ENCODE measurements at regions not wholly inside any gene's neighbourhood (a gene's known extent, or its start where the extent isn't known, plus 50 kb on each side); places are given as distances from the start of the nearest gene placed in this dataset.

GRCh38 chr6:1231941-1232340 lies 80.0 kb upstream of the FOXQ1 start:
- no peak for TF ChIP-seq CTCF (IDR thresholded peaks at IDR 0.05; ENCODE audit: insufficient read depth, low read depth, low read length, missing control alignments)
- no peak overlapping the region for H3K4me3 ChIP-seq (ENCODE audit: low read depth, low read length)
- no peak for DNase-seq (ENCODE audit: low read depth)

GRCh38 chr6:1230689-1231605 lies 81.0 kb upstream of the FOXQ1 start:
- DNase-seq (ENCODE audit: low read depth), result no peak
- no peak overlapping the region for H3K4me3 ChIP-seq (ENCODE audit: low read depth, low read length)
- TF ChIP-seq CTCF (IDR thresholded peaks at IDR 0.05; ENCODE audit: insufficient read depth, low read depth, low read length, missing control alignments), result no peak

- no peak for TF ChIP-seq CTCF (IDR thresholded peaks at IDR 0.05; ENCODE audit: insufficient read depth, low read depth, low read length, missing control alignments)
- DNase-seq (ENCODE audit: low read depth), result no peak
- no peak overlapping the region for H3K4me3 ChIP-seq (ENCODE audit: low read depth, low read length)
Measured at GRCh38 chr6:1230281-1230680, 81.6 kb upstream of the FOXQ1 start.

GRCh38 chr6:1229808-1230207 lies 82.1 kb upstream of the FOXQ1 start:
- no peak for TF ChIP-seq CTCF (IDR thresholded peaks at IDR 0.05; ENCODE audit: insufficient read depth, low read depth, low read length, missing control alignments)
- DNase-seq (ENCODE audit: low read depth), result no peak

GRCh38 chr6:1229301-1229700 lies 82.6 kb upstream of the FOXQ1 start:
- DNase-seq (ENCODE audit: low read depth), result no peak
- TF ChIP-seq CTCF (IDR thresholded peaks at IDR 0.05; ENCODE audit: insufficient read depth, low read depth, low read length, missing control alignments), result no peak
- H3K4me3 ChIP-seq (ENCODE audit: low read depth, low read length), result no peak overlapping the region

More at GRCh38 chr6:1229808-1230207, 82.1 kb upstream of the FOXQ1 start:
- no peak overlapping the region for H3K4me3 ChIP-seq (ENCODE audit: low read depth, low read length)

- DNase-seq (ENCODE audit: low read depth), result no peak
- TF ChIP-seq CTCF (IDR thresholded peaks at IDR 0.05; ENCODE audit: insufficient read depth, low read depth, low read length, missing control alignments), result no peak
- H3K4me3 ChIP-seq (ENCODE audit: low read depth, low read length), result no peak overlapping the region
Measured at GRCh38 chr6:1228754-1229191, 83.1 kb upstream of the FOXQ1 start.
